Transverse colon (tissue), 4 donors: ENCODE measurements at regions not wholly inside any gene's neighbourhood (a gene's known extent, or its start where the extent isn't known, plus 50 kb on each side); places are given as distances from the start of the nearest gene placed in this dataset.

Experiments
- POLR2A ChIP-seq: fragments of 450-650 bp; IDR thresholded peaks from one replicate; pipeline ENCODE4 v1.6.1; 2016; ENCODE audit warnings: antibody characterized with exemption, mild to moderate bottlenecking, moderate library complexity
- POLR2AphosphoS5 ChIP-seq, 3 donors: sonication (generic); formaldehyde crosslinking; IDR thresholded peaks; one replicate each; pipeline ENCODE4 v1.6.1; 2016; ENCODE audit warnings: antibody characterized with exemption in 3 of 3
- TF ChIP-seq, protein P1 (sequence below), 5 experiments: fragments of 200-600 bp in 3 of 5; fragments of 450-650 bp in 2 of 5; sonication (generic) in 3 of 5; IDR thresholded peaks; 1 replicate in 2 of 5; 2 replicates in 3 of 5; pipeline ENCODE4 v1.5.1; 2016 to 2017; ENCODE audit warnings: antibody characterized with exemption in 5 of 5, inconsistent platforms in 3 of 5, mild to moderate bottlenecking in 2 of 5, moderate library complexity in 1 of 5

GRCh38 chr3:104596551-104596950 is 770.2 kb upstream of the ALCAM start:
- TF ChIP-seq, protein P1, sequence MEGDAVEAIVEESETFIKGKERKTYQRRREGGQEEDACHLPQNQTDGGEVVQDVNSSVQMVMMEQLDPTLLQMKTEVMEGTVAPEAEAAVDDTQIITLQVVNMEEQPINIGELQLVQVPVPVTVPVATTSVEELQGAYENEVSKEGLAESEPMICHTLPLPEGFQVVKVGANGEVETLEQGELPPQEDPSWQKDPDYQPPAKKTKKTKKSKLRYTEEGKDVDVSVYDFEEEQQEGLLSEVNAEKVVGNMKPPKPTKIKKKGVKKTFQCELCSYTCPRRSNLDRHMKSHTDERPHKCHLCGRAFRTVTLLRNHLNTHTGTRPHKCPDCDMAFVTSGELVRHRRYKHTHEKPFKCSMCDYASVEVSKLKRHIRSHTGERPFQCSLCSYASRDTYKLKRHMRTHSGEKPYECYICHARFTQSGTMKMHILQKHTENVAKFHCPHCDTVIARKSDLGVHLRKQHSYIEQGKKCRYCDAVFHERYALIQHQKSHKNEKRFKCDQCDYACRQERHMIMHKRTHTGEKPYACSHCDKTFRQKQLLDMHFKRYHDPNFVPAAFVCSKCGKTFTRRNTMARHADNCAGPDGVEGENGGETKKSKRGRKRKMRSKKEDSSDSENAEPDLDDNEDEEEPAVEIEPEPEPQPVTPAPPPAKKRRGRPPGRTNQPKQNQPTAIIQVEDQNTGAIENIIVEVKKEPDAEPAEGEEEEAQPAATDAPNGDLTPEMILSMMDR (IDR thresholded peaks at IDR 0.05), result peak in 4 of 5 experiments; percentile 30 to 40 (median 35)
- TF ChIP-seq POLR2A (no peak), POLR2AphosphoS5 (IDR thresholded peaks at IDR 0.05) (no peak)
